ENCODE measurements at regions not wholly inside any gene's neighbourhood (a gene's known extent, or its start where the extent isn't known, plus 50 kb on each side); places are given as distances from the start of the nearest gene placed in this dataset.
"Not testable (repeated sequence)": the region's sequence is repeated elsewhere in the genome, so short reads cannot be mapped to it uniquely, and the experiment has no call there.

DNA sequence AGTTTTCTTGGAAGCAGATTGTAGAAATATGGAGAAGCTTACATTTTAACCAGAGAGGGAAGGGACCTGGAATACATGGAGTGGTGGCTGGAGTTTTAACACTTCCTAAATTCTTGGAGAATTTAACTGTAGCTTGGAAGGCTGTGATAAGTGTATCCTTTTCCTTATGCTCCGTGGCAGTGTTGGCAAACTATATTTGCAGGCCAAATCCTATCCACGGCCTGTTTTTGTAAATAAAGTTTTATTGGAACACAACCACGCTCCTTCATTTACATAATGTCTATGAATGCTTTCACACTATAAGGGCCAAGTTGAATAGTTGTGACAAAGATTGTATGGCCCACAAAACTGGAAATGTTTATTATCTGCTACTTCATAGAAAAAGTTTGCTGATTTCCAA lies 110.6 kb upstream of the MIR17HG start:
- no peak for DNase-seq

DNA sequence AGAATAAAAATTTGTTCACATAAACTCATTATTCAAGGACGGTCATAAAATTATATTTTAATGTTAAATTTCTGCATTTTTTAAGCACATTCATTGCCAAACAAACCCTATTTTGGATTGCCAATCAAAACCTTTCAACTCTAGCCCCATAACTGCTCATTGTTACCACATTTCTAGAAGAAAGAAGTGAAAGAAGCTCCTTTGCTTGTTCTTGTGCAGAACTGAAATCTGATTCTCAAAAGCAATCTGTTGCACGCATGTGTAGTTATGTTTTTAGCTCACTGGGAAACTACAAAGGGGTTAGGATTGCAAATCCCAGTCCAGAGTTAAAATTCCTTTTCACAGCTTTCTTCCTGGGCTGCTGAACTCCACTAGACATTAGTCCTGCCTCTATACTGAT lies 109.5 kb upstream of the MIR17HG start:
- no peak for DNase-seq

DNA sequence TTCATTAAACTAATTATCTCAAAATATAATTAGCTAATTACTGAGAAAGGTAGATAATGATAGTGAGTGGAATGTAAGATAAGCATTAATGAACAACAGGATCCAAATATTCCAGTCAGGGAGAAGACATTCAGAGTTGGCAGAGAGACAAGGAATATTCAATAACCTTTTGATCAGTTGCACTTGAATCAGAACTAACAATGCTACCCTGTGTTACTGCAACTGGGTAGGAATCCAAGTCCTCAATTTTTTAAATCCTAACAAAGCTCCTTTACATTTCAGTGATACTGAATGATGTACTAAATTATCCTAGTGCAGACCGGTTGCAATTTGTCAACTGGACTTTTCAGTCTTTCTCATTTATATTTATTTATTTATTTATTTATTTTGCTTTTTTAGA lies 107.1 kb upstream of the MIR17HG start:
- no peak for DNase-seq

DNA sequence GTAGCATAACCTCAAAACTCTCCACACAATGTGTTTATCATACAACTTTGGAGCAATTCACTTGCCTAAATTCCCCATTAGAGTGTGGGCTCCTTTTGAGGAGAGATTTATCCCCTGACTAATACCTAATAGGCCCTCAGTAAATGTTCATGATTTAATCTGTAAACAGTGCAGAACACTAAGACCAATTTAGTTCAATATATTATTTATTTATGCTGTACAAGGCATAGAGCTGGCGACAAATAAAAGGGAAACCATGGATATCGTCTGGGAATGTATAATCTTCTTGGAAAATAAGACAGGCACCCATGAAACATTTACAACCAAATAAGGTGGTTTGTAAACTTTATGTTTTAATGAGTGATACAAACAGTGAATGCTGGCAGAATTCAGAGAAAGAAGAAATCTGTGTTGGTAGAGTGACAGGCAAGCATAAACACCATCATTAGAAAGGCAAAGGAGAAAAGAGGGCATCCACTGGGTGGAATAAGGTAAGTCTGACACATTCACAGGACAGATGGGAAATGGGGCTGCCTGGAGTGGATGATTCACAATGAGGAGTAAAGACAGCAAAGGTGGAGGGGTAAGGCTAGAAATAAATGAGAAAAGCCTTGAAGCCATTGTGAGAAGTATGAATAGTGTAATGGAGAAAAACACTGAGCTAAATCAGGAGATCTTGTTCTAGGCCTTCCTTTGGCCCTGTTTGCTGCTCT lies 106.1 kb upstream of the MIR17HG start:
- no peak for DNase-seq

DNA sequence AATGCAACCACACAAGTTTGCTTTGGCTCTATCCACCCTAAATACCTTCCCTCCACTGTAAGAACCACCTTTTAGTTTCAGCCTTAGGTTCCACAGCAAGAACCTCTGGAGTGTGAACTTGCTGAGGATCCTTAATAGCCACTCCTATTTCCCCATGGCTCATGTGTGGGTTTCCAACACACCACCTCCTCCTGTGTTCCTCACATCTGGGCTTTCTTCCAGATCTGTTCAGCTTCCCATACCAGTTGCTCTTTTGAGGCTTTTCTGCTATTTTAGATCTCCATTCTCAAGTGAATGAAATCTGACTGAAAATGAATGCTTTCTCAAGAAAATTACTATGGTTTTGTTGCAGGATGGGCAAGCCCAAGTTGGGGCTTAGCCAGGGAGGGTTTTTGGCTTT lies 104.8 kb upstream of the MIR17HG start:
- peak; percentile 71 for DNase-seq

DNA sequence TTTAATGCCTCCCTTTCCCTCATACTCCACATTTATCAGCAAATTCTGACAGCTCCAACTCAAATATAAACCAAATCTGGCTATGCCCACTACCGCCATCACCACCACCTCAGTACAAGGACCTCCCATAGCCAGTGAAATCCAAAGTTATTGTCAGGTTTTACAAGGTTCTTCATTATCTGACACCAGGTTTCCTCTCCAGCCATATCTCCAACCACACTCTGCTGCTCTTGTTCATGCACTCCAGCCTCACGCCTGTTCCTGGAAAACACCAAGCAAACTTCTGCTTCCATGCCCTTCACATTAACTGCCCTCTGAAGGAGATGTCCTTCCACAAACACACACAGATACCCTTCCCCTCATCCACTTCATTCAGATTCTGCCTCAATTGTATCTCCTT lies 102.2 kb upstream of the MIR17HG start:
- peak; percentile 89 for DNase-seq

DNA sequence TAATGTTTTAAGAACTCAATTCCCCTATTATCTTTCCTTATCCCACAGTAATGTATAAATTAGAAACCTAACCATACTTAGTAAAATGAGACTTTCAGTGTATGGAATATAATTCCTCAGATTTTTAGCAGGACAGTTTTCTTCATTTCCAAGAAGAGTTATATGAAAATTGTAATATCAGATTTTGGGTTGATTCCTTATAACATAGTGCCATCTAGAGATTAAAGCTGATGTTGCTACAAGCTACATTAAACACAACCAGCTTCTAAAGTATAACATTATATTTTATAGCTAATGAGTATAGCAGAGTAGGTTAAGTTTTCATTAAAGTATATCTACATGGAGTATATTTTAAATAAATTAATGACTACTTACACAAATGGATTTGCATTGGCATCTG lies 99.7 kb upstream of the MIR17HG start:
- peak; percentile 40 for DNase-seq

DNA sequence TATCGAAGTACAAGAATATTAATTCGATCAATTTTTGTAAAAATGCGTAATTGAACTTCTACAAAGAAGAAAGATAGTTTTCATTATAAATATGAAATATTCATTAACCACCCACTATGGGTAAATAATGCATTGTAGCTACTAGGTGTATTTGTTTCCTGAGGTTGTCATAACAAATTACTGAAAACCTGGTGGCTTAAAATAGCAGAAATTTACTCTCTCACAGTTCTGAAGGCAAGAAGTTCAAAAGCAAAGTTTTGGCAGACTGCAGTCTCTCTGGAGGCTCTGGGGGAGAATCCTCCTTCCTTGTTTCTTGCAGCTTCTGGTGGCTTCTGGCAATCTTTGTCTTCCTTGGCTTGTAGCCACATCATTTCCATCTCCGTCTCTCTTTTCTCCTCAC lies 99.2 kb upstream of the MIR17HG start:
- DNase-seq = no peak

DNA sequence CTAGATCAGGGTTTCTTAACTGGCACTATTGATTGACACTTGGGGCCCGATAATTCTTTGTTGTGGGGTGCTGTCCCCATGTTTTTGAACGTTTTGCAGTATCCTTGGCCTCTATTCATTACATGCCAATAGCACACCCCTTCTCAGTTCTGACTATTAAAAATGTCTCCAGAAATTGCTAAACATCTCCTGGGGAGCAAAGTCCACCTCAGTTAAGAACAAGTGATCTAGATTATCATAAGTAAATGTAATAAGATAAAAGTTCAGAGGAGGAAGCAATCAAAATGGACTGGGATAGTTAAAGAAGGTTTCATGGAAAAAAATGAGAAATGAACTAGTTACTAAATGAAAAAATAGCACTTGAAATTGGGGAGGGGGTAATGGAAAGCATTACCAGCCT lies 98.1 kb upstream of the MIR17HG start:
- DNase-seq = no peak

DNA sequence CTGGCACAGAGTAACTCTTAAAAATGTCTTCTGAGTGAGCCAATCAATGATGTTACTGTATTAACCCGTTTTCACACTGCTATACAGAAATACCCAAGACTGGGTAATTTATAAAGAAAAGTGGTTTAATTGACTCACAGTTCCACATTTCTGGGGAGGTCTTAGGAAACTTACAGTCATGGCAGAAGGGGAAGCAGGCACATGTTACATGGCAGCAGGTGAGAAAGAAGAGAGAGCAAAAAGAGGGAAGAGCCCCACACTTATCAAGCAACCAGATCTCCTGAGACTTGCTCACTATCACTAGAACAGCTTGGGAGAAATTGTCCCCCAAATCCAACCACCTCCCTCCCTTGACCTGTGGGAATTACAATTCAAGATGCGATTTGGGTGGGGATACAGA lies 97.6 kb upstream of the MIR17HG start:
- DNase-seq = peak; percentile 22

DNA sequence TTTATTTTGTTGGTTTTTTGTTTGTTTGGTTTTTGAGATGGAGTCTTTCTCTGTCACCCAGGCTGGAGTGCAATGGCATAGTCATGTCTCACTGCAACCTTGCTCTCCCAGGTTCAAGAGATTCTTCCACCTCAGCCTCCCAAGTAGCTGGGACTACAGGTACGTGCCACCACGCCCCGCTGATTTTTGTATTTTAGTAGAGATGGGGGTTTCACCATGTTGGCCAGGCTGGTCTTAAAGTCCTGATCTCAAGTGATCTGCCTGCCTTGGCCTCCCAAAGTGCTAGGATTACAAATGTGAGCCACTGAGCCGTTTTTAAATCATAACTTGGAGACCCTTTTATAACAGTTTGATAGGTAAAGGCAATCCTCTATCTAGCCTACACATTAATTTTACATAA lies 95.9 kb upstream of the MIR17HG start:
- not testable (repeated sequence) for DNase-seq

DNA sequence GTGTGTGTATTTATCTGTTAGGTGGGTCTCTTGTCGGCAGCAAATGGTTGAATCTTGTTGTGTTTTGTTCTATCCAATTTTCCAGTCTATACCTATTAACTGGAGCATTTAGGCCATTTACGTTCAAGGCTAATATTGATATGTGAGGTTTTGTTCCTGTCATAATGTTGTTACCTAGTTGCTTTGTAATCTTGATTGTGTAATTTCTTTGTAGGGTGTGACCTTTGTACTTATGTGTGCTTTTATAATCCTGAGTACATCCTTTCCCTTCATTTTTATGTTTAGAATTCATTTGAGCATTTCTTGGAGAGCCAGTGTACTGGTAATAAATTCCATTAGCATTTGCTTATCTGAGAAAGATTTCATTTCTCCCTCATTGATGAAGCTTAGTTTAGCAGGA lies 83.0 kb upstream of the MIR17HG start:
- no peak for DNase-seq

DNA sequence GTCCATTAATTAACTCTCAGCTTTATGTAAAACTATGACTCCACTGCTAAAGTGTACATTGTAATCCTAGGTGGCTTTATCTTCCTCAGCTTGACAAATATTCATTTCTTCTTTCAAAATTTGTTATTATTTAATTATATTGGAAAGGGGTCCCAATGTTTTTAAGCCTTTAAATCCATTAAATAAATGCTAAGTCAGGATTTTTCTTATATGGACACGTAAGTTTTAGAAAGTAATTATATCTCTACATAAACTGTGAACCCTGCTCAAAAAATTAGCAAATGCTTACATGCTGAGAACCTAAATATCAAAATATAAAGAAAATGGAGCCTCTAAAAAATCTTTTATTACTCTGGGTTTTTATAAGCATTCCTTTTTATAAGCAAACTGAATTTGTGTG lies 78.2 kb upstream of the MIR17HG start:
- DNase-seq = no peak

DNA sequence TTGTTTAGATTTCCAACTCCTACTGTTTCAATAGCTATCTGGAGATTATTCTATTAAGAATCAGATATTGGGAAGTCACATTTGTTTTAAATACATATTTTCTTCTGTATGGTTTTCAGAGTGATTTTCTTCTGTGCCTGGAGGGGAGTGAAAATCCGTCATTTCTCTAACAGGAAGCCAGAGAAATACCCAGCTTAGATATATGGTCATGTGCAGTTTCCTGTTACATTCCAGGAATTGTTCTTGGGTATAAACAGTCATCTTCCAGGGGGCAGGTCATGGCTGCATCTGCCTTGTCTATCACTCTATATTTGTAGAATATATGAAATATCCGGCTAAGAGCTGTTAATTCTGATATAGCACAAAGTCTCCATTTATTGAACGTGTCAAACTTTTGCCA lies 77.5 kb upstream of the MIR17HG start:
- no peak for DNase-seq

DNA sequence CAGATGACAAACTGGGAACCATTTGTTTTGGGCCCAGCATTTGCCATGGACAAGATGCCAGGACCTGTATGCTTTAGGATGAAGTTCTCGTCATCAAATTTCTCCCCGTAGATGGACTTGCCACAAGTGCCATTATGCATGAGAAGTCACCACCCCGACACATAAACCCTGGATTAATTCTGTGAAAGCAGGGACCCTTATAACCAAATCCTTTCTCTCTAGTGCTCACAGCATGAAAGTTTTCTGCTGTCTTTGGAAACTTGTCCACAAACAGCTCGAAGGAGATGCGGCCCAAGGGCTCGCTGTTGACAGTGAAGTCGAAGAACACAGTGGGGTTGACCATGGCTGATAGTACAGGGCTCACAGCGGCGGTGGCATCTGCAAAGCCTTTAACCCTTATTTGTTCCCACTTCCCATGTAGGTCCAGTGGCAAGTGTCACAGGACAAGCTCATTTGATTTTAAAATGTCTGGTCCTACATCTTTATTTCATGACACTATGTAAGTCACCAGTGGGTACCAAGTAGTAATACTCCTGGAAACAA lies 75.2 kb upstream of the MIR17HG start:
- no peak for DNase-seq

DNA sequence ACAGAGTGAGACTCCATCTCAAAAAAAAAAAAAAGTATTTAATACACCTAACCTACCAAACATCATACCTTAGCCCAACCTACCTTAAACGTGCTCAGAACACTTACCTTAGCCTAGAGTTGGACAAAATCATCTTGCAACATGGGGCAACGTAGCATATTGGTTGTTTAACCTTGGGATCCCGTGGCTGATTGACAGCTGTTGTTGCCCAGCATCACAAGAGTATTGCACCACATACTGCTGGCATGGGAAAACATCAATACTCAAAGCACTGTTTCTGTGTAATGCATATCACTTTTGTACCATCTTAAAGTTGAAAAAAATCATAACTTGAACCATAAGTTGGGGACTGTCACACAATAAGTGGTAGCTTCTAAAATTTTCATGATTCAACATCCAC lies 73.8 kb upstream of the MIR17HG start:
- no peak for DNase-seq

DNA sequence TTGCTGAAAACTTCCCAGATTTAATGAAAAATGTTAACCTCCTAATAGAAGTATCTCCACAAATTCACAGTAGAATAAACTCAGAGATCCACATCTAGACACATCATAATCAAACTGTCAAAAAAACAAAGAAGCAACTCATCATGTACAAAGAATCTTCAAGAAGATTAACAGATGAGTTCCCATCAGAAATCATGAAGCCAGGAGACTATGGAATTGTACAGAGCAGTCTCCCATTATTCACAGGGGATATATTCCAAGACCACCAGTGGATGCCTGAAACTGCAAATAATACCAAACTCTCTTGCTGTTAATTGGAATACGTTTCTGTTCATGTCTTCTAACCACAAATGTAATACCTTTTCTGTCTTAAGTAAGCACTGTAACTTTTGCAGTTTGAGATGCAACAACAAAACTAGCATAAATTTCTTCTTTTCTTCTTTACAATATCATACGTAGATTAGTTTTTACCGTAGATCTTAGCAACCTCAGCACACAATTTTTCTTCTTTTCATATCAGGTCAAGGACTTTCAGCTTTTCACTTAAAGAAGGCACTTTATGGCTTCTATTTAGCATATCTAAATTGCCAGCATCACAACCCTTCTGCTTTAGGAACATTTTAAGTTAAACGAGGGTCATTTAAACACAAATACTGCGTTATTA lies 70.3 kb upstream of the MIR17HG start:
- no peak for DNase-seq

DNA sequence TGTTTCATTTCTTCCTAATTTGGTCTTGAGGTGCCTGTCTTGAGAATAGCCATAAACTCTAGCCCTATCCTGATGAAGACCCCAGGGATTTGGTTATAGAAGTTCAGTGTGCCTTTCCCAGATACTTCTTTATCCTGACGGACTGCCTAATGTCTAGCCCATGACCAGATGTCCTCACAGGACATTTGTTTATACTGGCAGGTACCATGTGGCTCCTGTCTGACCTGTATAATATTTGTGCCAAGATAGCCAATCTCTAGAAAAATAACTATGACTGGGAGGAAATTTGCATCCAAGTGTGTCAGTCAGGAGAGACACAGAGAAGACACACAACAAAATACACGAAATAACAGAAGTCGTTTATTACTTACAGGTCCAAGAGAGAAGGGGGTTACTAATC lies 69.2 kb upstream of the MIR17HG start:
- no peak for DNase-seq

DNA sequence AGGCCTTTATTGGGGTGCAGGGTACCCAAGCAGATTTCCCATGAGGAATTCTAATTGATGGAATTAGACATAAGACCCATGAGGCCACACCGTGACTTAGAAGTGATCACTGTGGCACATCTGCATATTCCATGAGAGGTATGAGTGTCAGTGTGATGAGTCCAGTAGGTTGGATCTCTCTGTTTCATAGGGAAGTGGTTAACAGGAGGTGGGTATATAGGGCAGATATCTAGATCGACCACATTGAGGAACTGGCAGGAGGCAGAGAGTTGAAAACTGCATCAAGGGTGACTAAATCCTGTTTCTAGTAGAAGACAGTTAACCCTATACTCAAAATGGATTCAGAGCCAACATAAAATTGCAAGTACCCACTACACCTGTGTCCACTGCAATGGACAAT lies 68.6 kb upstream of the MIR17HG start:
- peak; percentile 85 for DNase-seq

DNA sequence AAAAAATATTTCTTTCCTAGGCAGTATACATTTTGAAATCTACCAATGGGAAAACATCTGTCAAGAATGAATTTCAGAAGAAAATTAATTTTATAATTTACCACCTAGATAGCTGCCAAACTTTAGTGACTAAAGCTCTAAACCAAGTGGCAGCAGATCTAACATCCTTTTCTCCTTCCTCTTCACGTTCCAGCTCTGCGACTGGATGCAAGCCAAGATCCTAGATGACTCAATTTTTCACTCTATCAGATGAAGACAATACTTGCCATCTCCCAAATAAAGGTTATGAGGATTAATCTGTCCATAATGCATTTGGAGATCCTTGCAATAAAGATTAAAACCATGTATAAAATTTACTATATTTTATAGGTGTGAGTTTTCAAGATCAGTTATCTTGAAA lies 66.7 kb upstream of the MIR17HG start:
- DNase-seq = peak; percentile 45

DNA sequence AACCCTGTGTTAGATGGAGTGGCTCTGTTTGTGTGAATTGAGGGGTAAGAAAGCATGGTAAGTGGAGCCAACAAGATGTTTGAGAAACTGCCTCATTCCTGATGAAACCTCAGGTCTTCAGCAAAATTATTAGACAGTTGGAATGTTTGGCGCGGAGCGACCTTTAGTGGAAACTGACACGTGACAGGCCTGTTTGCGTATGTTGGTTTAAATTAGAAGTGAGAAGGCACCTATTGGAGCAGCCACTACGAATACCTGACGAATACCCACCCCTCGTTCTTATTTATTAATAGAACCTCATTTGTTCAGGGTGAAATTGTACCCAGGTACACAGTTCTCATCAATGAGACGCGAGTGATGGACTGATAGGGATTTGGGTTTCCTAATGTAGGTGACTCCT lies 63.2 kb upstream of the MIR17HG start:
- no peak for DNase-seq

DNA sequence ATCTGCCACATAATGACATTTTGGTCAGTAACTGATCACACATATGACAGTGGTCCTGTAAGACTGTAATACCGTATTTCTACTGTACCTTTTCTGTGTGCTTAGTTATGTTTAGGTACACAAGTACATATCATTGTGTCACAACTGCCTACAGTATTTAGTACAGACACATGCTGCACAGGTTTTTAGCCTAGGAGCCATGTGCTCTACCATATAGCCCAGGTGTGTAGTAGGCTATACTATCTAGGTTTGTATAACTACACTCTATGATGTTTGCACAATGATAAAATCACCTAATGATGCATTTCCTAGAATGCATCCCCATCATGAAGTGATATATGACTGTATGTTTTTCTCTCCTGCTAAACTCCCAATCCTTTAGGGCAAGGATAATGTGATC lies 61.2 kb upstream of the MIR17HG start:
- no peak for DNase-seq

DNA sequence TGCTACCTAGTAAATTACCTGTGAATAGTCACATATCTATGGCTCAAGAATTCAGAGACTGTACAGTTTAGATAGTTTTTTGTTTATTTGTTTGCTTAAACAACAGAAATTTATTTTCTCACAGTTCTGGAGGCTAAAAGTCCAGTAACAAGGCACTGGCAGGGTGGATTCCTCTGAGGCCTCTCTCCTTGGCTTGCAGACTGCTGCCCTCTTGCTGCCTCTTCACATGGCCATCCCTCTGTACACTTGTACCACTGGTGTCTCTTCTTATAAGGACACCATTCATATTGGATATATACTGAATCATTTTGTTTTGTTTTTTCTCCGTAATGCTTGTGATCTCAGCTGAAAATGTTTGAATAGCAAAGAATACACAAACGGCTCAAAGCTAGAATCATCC lies 56.4 kb upstream of the MIR17HG start:
- no peak for DNase-seq

DNA sequence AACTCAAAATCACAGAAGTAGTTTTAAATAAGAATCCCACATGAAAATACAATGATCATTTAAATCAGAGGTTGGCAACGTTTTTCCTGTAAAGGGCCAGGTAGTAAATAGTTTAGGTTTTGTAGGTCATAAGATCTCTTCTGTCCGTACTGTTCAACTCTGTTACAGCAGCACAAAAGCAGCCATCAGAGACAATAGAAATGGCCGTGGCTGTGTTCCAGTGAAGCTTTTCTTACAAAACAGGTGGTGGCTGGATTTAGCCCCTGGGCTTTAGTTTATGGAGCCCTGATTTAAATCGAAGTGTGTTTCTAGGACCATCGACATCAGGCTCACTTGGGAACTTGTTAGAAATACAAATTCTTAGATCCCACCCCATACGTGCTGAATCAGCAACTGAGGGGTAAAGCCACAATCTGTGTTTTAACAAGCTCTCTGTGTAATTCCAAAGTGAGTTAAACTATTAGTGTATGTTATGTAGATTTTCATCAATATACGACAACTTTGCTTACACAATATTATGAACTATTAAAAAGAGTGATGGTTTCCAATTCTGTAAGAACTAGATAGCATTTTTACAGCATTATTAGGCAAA lies 54.8 kb upstream of the MIR17HG start:
- no peak for DNase-seq

Data from GDM1 (cell line).